ENCODE measurements at regions not wholly inside any gene's neighbourhood (a gene's known extent, or its start where the extent isn't known, plus 50 kb on each side); places are given as distances from the start of the nearest gene placed in this dataset.

GRCh38 chr18:60096428-60096827, 196.6 kb downstream of the PMAIP1 start:
- Histone ChIP-seq H3K27ac (no peak overlapping the region), H3K9me3 (no peaks in the 10 kb centered on the region), H3K27me3 (no peaks in the 10 kb centered on the region), H3K36me3 (no peaks in the 10 kb centered on the region), H3K4me1 (no peaks in the 10 kb centered on the region), H3K4me3 (no peak overlapping the region)
- TF ChIP-seq POLR2A (IDR thresholded peaks at IDR 0.05) (no peak), CTCF (IDR thresholded peaks at IDR 0.05) (no peak)
- no peak for DNase-seq
- intact Hi-C loops (cut with DNase I; ENCODE audit: low total_unique reads) = no loop called here

DNA sequence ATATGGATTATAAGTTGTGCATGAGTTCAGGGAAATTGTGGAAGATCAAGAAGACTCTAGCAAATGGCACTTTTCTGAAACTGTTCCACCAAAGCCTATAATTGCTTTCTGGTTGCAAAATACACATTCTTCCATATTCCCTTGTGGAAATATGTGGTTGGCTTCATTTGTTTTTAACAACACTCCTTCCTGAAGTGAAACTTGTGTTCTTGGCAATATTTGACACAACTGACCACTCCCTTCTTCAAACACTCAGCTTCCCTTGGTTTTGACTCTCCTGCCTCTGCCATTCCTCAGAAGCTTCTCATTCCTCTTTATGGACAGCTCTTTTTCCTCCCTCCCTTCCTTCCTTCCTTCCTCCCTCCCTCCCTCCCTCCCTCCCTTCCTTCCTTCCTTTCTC, 192.3 kb downstream of the PMAIP1 start:
- H3K4me3 ChIP-seq = no peak overlapping the region
- H3K36me3 ChIP-seq = no peaks in the 10 kb centered on the region
- no peak for DNase-seq
- H3K27me3 ChIP-seq = no peaks in the 10 kb centered on the region
- TF ChIP-seq POLR2A (IDR thresholded peaks at IDR 0.05) (no peak), CTCF (IDR thresholded peaks at IDR 0.05) (no peak)
- no peaks in the 10 kb centered on the region for H3K9me3 ChIP-seq
- H3K4me1 ChIP-seq = no peaks in the 10 kb centered on the region
- intact Hi-C loops (cut with DNase I; ENCODE audit: low total_unique reads) = no loop called here
- no peak overlapping the region for H3K27ac ChIP-seq

DNA sequence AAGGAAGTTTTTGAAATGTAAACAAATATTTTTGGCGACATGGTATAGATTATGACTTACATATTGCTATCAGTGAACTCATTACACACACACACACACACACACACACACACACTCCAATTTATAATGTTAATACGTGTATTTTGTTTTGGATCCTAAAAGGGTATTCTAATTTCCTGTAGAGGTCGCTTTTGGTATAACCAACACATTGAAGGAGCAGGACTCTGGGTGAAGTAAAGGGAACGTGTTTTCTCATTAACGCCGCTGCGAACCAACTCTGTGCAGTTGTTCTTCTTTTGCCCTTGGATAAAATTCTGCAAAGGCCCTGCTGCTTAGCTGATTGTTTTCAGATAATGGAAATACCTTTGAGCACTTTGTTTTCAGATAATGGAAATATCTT, 190.4 kb downstream of the PMAIP1 start:
- H3K27ac ChIP-seq = no peak overlapping the region
- no peak for TF ChIP-seq POLR2A (IDR thresholded peaks at IDR 0.05)
- TF ChIP-seq CTCF (IDR thresholded peaks at IDR 0.05) = no peak
- no peaks in the 10 kb centered on the region for H3K36me3 ChIP-seq
- intact Hi-C loops (cut with DNase I; ENCODE audit: low total_unique reads) = no loop called here
- H3K27me3 ChIP-seq = no peaks in the 10 kb centered on the region
- H3K9me3 ChIP-seq = no peaks in the 10 kb centered on the region
- H3K4me1 ChIP-seq = no peaks in the 10 kb centered on the region
- DNase-seq = no peak
- no peak overlapping the region for H3K4me3 ChIP-seq

- intact Hi-C loops (cut with DNase I; ENCODE audit: low total_unique reads) = no loop called here
- TF ChIP-seq POLR2A (IDR thresholded peaks at IDR 0.05) = no peak
- TF ChIP-seq CTCF (IDR thresholded peaks at IDR 0.05) = no peak
- H3K4me1 ChIP-seq = no peaks in the 10 kb centered on the region
- H3K36me3 ChIP-seq = no peaks in the 10 kb centered on the region
- no peak for DNase-seq
- no peaks in the 10 kb centered on the region for H3K9me3 ChIP-seq
- no peak overlapping the region for H3K27ac ChIP-seq
- H3K4me3 ChIP-seq = no peak overlapping the region
- no peaks in the 10 kb centered on the region for H3K27me3 ChIP-seq
Measured at GRCh38 chr18:60082790-60083189, 183.0 kb downstream of the PMAIP1 start.

DNA sequence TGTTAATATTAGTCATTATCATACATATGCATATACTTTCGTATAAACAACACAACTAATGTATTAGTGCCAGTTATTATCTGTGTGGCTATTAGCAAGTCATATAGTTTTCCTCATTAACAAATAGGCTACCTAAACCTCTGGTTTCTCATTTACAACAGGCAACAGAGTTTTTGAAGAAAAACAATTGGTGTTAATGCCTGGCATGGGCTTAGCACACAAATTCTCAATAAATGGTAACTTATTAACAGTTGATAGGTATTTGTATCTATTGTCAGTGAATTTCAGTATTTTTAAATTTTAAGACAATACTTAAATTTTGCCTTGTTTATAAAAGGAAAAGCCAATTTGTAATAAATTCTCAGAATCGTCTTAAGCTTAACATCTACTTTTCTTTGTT, 182.5 kb downstream of the PMAIP1 start:
- Histone ChIP-seq H3K27ac (no peak overlapping the region), H3K4me1 (no peaks in the 10 kb centered on the region), H3K27me3 (no peaks in the 10 kb centered on the region), H3K9me3 (no peaks in the 10 kb centered on the region), H3K36me3 (no peaks in the 10 kb centered on the region), H3K4me3 (no peak overlapping the region)
- TF ChIP-seq POLR2A (IDR thresholded peaks at IDR 0.05) = no peak
- TF ChIP-seq CTCF (IDR thresholded peaks at IDR 0.05) = no peak
- no peak for DNase-seq
- intact Hi-C loops (cut with DNase I; ENCODE audit: low total_unique reads) = no loop called here
